GM21619 (cell line): ENCODE measurements at regions not wholly inside any gene's neighbourhood (a gene's known extent, or its start where the extent isn't known, plus 50 kb on each side); places are given as distances from the start of the nearest gene placed in this dataset.

Source experiments
- ATAC-seq: cut with Tn5 transposase; IDR thresholded peaks from one replicate; pipeline ENCODE4 v1.9.1; 2021; ENCODE audit not compliant: unreplicated experiment

- ATAC-seq = no peak
Observed at GRCh38 chr7:125573126-125573525, 643.5 kb upstream of the POT1 start.

GRCh38 chr7:125572414-125572813 lies 642.8 kb upstream of the POT1 start:
- no peak for ATAC-seq

- peak; percentile 86 for ATAC-seq
Observed at GRCh38 chr7:125568799-125569198, 639.2 kb upstream of the POT1 start.

- no peak for ATAC-seq
Observed at GRCh38 chr7:125567686-125568085, 638.1 kb upstream of the POT1 start.

- ATAC-seq = no peak
Observed at GRCh38 chr7:125563964-125564529, 634.4 kb upstream of the POT1 start.

GRCh38 chr7:125563557-125563956 lies 633.9 kb upstream of the POT1 start:
- no peak for ATAC-seq

GRCh38 chr7:125561006-125561405 lies 631.4 kb upstream of the POT1 start:
- ATAC-seq = no peak

- no peak for ATAC-seq
Observed at GRCh38 chr7:125559921-125560320, 630.3 kb upstream of the POT1 start.

- no peak for ATAC-seq
Observed at GRCh38 chr7:125555916-125556315, 626.3 kb upstream of the POT1 start.

GRCh38 chr7:125551008-125551407 lies 621.4 kb upstream of the POT1 start:
- ATAC-seq = no peak

GRCh38 chr7:125547505-125547904 lies 617.9 kb upstream of the POT1 start:
- no peak for ATAC-seq

- no peak for ATAC-seq
Observed at GRCh38 chr7:125530553-125530952, 600.9 kb upstream of the POT1 start.

GRCh38 chr7:125529249-125529648 lies 599.6 kb upstream of the POT1 start:
- ATAC-seq = no peak

- ATAC-seq = no peak
Observed at GRCh38 chr7:125526958-125527357, 597.3 kb upstream of the POT1 start.

- ATAC-seq = no peak
Observed at GRCh38 chr7:125526092-125526491, 596.5 kb upstream of the POT1 start.

GRCh38 chr7:125516194-125516593 lies 586.6 kb upstream of the POT1 start:
- ATAC-seq = no peak

- ATAC-seq = no peak
Observed at GRCh38 chr7:125512373-125512772, 582.7 kb upstream of the POT1 start.

- no peak for ATAC-seq
Observed at GRCh38 chr7:125511310-125511709, 581.7 kb upstream of the POT1 start.

GRCh38 chr7:125506331-125506730 lies 576.7 kb upstream of the POT1 start:
- no peak for ATAC-seq

- ATAC-seq = no peak
Observed at GRCh38 chr7:125504848-125505247, 575.2 kb upstream of the POT1 start.

- ATAC-seq = no peak
Observed at GRCh38 chr7:125495997-125496396, 566.4 kb upstream of the POT1 start.

- ATAC-seq = no peak
Observed at GRCh38 chr7:125492521-125492920, 562.9 kb upstream of the POT1 start.

GRCh38 chr7:125491137-125491536 lies 561.5 kb upstream of the POT1 start:
- no peak for ATAC-seq

GRCh38 chr7:125490167-125490566 lies 560.5 kb upstream of the POT1 start:
- ATAC-seq = no peak
